ENCODE measurements at regions not wholly inside any gene's neighbourhood (a gene's known extent, or its start where the extent isn't known, plus 50 kb on each side); places are given as distances from the start of the nearest gene placed in this dataset.

GRCh38 chr4:19074036-19074435, 1052.5 kb upstream of the LCORL start:
- Histone ChIP-seq H3K4me1 (ENCODE audit: control insufficient read depth in 1 of 2, insufficient read depth in 2 of 2, low read length in 2 of 2) (no peaks in the 10 kb centered on the region), H3K27ac (ENCODE audit: low read depth in 1 of 2, low read length in 2 of 2) (no peak overlapping the region), H2AFZ (ENCODE audit: insufficient read depth, low read depth, low read length, poor library complexity, severe bottlenecking) (no peak overlapping the region), H3K9ac (ENCODE audit: insufficient read depth, low read length, poor library complexity, severe bottlenecking) (no peak overlapping the region), H4K20me1 (ENCODE audit: insufficient read depth, low read length) (no peaks in the 10 kb centered on the region), H3K9me3 (replicated peaks in 1 of 2; ENCODE audit: control insufficient read depth in 1 of 2, insufficient read depth in 1 of 2, low read length in 2 of 2) (peaks cover 0 to 7% of the 10 kb centered on the region in 2 donors), H3K36me3 (replicated peaks in 1 of 2; ENCODE audit: control insufficient read depth in 1 of 2, insufficient read depth in 2 of 2, low read length in 2 of 2) (no peaks in the 10 kb centered on the region), H3K27me3 (ENCODE audit: control insufficient read depth in 2 of 2, insufficient read depth in 2 of 2, low read length in 2 of 2) (no peaks in the 10 kb centered on the region), H3K79me2 (ENCODE audit: insufficient read depth, low read length) (no peaks in the 10 kb centered on the region), H3K4me3 (replicated peaks in 1 of 3; ENCODE audit: low read depth in 2 of 3, low read length in 3 of 3) (no peak overlapping the region), H3K4me2 (replicated peaks; ENCODE audit: extremely low read depth, low read length, poor library complexity, severe bottlenecking) (no peak overlapping the region)
- 100% methylated on average over 2 of the region's 2 CpGs for WGBS (ENCODE audit: insufficient coverage)
- DNase-seq, result no peak
- intact Hi-C loops (cut with micrococcal nuclease), result no loop called here
- H3K36me3 Mint-ChIP-seq, result no peaks in the 10 kb centered on the region
- TF ChIP-seq CTCF (IDR thresholded peaks at IDR 0.05), result no peak
- H3K9me3 Mint-ChIP-seq, result peaks cover 0 to 4% (median 0%) of the 10 kb centered on the region in 7 donors
- H3K4me3 Mint-ChIP-seq, result no peak overlapping the region
- H3K27ac Mint-ChIP-seq, result no peak overlapping the region
- H3K4me1 Mint-ChIP-seq, result no peaks in the 10 kb centered on the region
- no peaks in the 10 kb centered on the region for H3K27me3 Mint-ChIP-seq (ENCODE audit: low read depth in 3 of 3)

GRCh38 chr4:19063662-19064061, 1042.1 kb upstream of the LCORL start:
- Mint-ChIP-seq H3K27ac (no peak overlapping the region), H3K27me3 (ENCODE audit: low read depth in 3 of 3) (peaks cover 0 to 2% (median 0%) of the 10 kb centered on the region in 3 donors)

More at GRCh38 chr4:19063662-19064061, 1042.1 kb upstream of the LCORL start:
- no peak overlapping the region for H2AFZ ChIP-seq (ENCODE audit: insufficient read depth, low read depth, low read length, poor library complexity, severe bottlenecking)
- H3K27ac ChIP-seq (ENCODE audit: low read depth in 1 of 2, low read length in 2 of 2), result no peak overlapping the region
- H3K79me2 ChIP-seq (ENCODE audit: insufficient read depth, low read length), result no peaks in the 10 kb centered on the region
- H3K9me3 ChIP-seq (replicated peaks in 1 of 2; ENCODE audit: control insufficient read depth in 1 of 2, insufficient read depth in 1 of 2, low read length in 2 of 2), result peaks cover 7 to 14% of the 10 kb centered on the region in 2 donors
- no peak for DNase-seq
- whole genome bisulfite sequencing (ENCODE audit: insufficient coverage), result 94% methylated on average over 3 of the region's 5 CpGs
- H3K27me3 ChIP-seq (ENCODE audit: control insufficient read depth in 2 of 2, insufficient read depth in 2 of 2, low read length in 2 of 2), result no peaks in the 10 kb centered on the region
- no peak overlapping the region for H3K4me2 ChIP-seq (replicated peaks; ENCODE audit: extremely low read depth, low read length, poor library complexity, severe bottlenecking)
- H3K36me3 ChIP-seq (replicated peaks in 1 of 2; ENCODE audit: control insufficient read depth in 1 of 2, insufficient read depth in 2 of 2, low read length in 2 of 2), result no peaks in the 10 kb centered on the region
- no peaks in the 10 kb centered on the region for H3K4me1 ChIP-seq (ENCODE audit: control insufficient read depth in 1 of 2, insufficient read depth in 2 of 2, low read length in 2 of 2)
- no peak for TF ChIP-seq CTCF (IDR thresholded peaks at IDR 0.05)
- Mint-ChIP-seq H3K4me1 (no peaks in the 10 kb centered on the region), H3K4me3 (no peak overlapping the region), H3K9me3 (peaks cover 0 to 14% (median 6%) of the 10 kb centered on the region in 7 donors), H3K36me3 (no peaks in the 10 kb centered on the region)
- H3K9ac ChIP-seq (ENCODE audit: insufficient read depth, low read length, poor library complexity, severe bottlenecking), result no peak overlapping the region
- no peaks in the 10 kb centered on the region for H4K20me1 ChIP-seq (ENCODE audit: insufficient read depth, low read length)
- no peak overlapping the region for H3K4me3 ChIP-seq (replicated peaks in 1 of 3; ENCODE audit: low read depth in 2 of 3, low read length in 3 of 3)
- intact Hi-C loops (cut with micrococcal nuclease), result no loop called here
